Prostate gland (tissue), 2 donors: ENCODE measurements at regions not wholly inside any gene's neighbourhood (a gene's known extent, or its start where the extent isn't known, plus 50 kb on each side); places are given as distances from the start of the nearest gene placed in this dataset.

Source experiments
- DNase-seq: peaks from one replicate; pipeline ENCODE4 v3.0.0-alpha.2; 2019; ENCODE audit warnings: low spot score
- H3K27ac ChIP-seq, 2 donors: fragments of 200-600 bp; sonication (generic); 2 replicates each; pipeline ENCODE4 v1.5.1; 2017 to 2019
- H3K27me3 ChIP-seq: fragments of 200-600 bp; sonication (generic); replicated peaks from 2 replicates; pipeline ENCODE4 v1.5.1; 2019; ENCODE audit not compliant: insufficient read depth
- H3K36me3 ChIP-seq, 2 donors: fragments of 200-600 bp; sonication (generic); 1 replicate in 1 of 2; 2 replicates in 1 of 2; pipeline versions ENCODE4 v1.5.1 to v1.8.1; 2017 to 2019
- H3K4me1 ChIP-seq: fragments of 200-600 bp; sonication (generic); replicated peaks from 2 replicates; pipeline ENCODE4 v1.5.1; 2019
- H3K4me3 ChIP-seq, 2 donors: fragments of 200-600 bp; sonication (generic); 2 replicates each; pipeline ENCODE4 v1.5.1; 2017 to 2019
- H3K9me3 ChIP-seq: fragments of 200-600 bp; sonication (generic); 2 replicates; pipeline ENCODE4 v1.5.1; 2017
- CTCF ChIP-seq, 4 experiments: fragments of 200-600 bp in 2 of 4; fragments of 450-650 bp in 2 of 4; sonication (generic) in 2 of 4; IDR thresholded peaks; 1 replicate in 3 of 4; 2 replicates in 1 of 4; pipeline ENCODE4 v1.5.1; 2016 to 2019; ENCODE audit warnings: antibody characterized with exemption in 4 of 4, mild to moderate bottlenecking in 2 of 4, moderate library complexity in 2 of 4
- POLR2A ChIP-seq: fragments of 450-650 bp; IDR thresholded peaks from one replicate; pipeline ENCODE4 v1.6.1; 2016; ENCODE audit warnings: antibody characterized with exemption, mild to moderate bottlenecking
- POLR2AphosphoS5 ChIP-seq: sonication (generic); formaldehyde crosslinking; IDR thresholded peaks from one replicate; pipeline ENCODE4 v1.6.1; 2017; ENCODE audit warnings: antibody characterized with exemption
- WGBS: methylation state at CpG from one replicate; pipeline ENCODE4 v1.1.5; 2018; 5-methylcytosine and 5-hydroxymethylcytosine counted together
- intact Hi-C: fragments of 100-400 bp; cut with DNase I; formaldehyde crosslinking; loops from one replicate; pipeline ENCODE4 v1.14.2; 2022

GRCh38 chr6:104407957-104408356 lies 451.8 kb downstream of the HACE1 start:
- intact Hi-C loops, result no loop called here
- Histone ChIP-seq H3K9me3 (no peaks in the 10 kb centered on the region), H3K4me3 (no peak overlapping the region), H3K4me1 (no peaks in the 10 kb centered on the region), H3K27me3 (no peaks in the 10 kb centered on the region), H3K36me3 (no peaks in the 10 kb centered on the region), H3K27ac (no peak overlapping the region)
- TF ChIP-seq POLR2AphosphoS5 (no peak), CTCF (IDR thresholded peaks at IDR 0.05) (no peak), POLR2A (no peak)
- DNase-seq, result no peak
- 46% methylated on average over 3 of the region's 3 CpGs for WGBS

- TF ChIP-seq CTCF (IDR thresholded peaks at IDR 0.05) (no peak), POLR2A (no peak), POLR2AphosphoS5 (no peak)
- H3K27ac ChIP-seq, result no peak overlapping the region
- intact Hi-C loops, result no loop called here
- H3K4me3 ChIP-seq, result no peak overlapping the region
- H3K4me1 ChIP-seq, result no peaks in the 10 kb centered on the region
- H3K9me3 ChIP-seq, result no peaks in the 10 kb centered on the region
- WGBS, result 73% methylated on average over 6 of the region's 6 CpGs
- H3K27me3 ChIP-seq, result no peaks in the 10 kb centered on the region
- DNase-seq, result no peak
- H3K36me3 ChIP-seq, result no peaks in the 10 kb centered on the region
Observed at GRCh38 chr6:104404377-104404776, 455.3 kb downstream of the HACE1 start.

- intact Hi-C loops, result no loop called here
- DNase-seq, result no peak
- H3K4me3 ChIP-seq, result no peak overlapping the region
- no peaks in the 10 kb centered on the region for H3K27me3 ChIP-seq
- 57% methylated on average over 1 of the region's 1 CpG for WGBS
- no peak overlapping the region for H3K27ac ChIP-seq
- no peaks in the 10 kb centered on the region for H3K36me3 ChIP-seq
- TF ChIP-seq POLR2AphosphoS5, result no peak
- TF ChIP-seq POLR2A, result no peak
- TF ChIP-seq CTCF (IDR thresholded peaks at IDR 0.05), result no peak
- no peaks in the 10 kb centered on the region for H3K9me3 ChIP-seq
- H3K4me1 ChIP-seq, result no peaks in the 10 kb centered on the region
Observed at GRCh38 chr6:104402572-104402971, 457.1 kb downstream of the HACE1 start.

- Histone ChIP-seq H3K36me3 (no peaks in the 10 kb centered on the region), H3K9me3 (no peaks in the 10 kb centered on the region), H3K27me3 (no peaks in the 10 kb centered on the region), H3K4me1 (no peaks in the 10 kb centered on the region), H3K27ac (no peak overlapping the region), H3K4me3 (no peak overlapping the region)
- intact Hi-C loops, result no loop called here
- no peak for DNase-seq
- no peak for TF ChIP-seq CTCF (IDR thresholded peaks at IDR 0.05)
- no peak for TF ChIP-seq POLR2AphosphoS5
- TF ChIP-seq POLR2A, result no peak
- 87% methylated on average over 5 of the region's 5 CpGs for WGBS
Observed at GRCh38 chr6:104401926-104402325, 457.8 kb downstream of the HACE1 start.

- intact Hi-C loops, result no loop called here
- Histone ChIP-seq H3K4me1 (no peaks in the 10 kb centered on the region), H3K27ac (no peak overlapping the region), H3K36me3 (no peaks in the 10 kb centered on the region), H3K9me3 (no peaks in the 10 kb centered on the region), H3K27me3 (no peaks in the 10 kb centered on the region), H3K4me3 (no peak overlapping the region)
- TF ChIP-seq POLR2A (no peak), CTCF (IDR thresholded peaks at IDR 0.05) (no peak), POLR2AphosphoS5 (no peak)
- WGBS, result 62% methylated on average over 5 of the region's 5 CpGs
- no peak for DNase-seq
Observed at GRCh38 chr6:104400844-104401243, 458.9 kb downstream of the HACE1 start.
